ENCODE measurements at regions not wholly inside any gene's neighbourhood (a gene's known extent, or its start where the extent isn't known, plus 50 kb on each side); places are given as distances from the start of the nearest gene placed in this dataset.

DNA sequence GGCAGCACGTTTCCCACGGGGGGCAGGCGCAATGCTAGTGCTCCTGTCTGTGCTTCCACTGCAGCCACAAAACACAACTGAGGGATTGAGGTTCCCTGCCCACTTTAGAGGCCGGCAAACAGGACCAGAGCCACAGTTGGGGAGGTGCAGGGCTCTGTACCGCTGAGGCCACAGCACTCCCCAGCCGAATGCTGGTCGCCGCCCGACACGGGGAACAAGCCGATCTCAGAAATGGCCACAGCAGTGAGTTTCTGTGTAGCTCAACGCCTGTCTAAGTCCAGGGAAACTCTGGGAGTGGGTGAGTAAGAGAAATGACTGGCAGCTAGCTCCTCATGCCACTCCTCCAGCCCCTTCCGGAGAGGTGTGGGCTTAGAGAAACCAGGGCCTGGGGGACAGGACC lies 194.0 kb upstream of the VWC2 start:
- ChIA-PET CTCF (no interaction called here), POLR2A (no interaction called here)
- no peak for TF ChIP-seq CTCF (IDR thresholded peaks at IDR 0.05; ENCODE audit: control extremely low read depth, extremely low read depth, low read depth, missing control alignments)
- DNase-seq (ENCODE audit: extremely low spot score): no peak

DNA sequence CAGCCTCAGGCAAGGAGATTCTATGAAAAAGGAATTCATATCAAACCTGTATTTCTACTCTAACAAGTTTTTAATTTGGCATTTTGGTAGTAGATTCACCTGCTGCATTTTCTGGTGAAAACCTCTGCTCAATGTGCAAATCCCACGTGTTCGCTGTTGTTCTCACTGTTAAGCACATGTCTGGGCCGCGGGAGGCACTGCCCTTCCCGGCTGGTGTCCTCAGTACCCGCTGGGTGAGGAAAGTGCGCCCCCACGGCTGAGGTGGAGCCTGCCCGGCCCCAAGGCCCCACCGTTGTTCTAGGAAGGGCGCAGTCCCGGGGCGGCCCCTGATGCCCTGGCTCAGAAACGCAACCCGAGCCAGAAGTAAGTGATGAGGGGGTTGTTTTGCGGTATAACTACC lies 193.4 kb upstream of the VWC2 start:
- POLR2A ChIA-PET: no interaction called here
- CTCF ChIA-PET: no interaction called here
- DNase-seq (ENCODE audit: extremely low spot score): no peak
- no peak for TF ChIP-seq CTCF (IDR thresholded peaks at IDR 0.05; ENCODE audit: control extremely low read depth, extremely low read depth, low read depth, missing control alignments)

DNA sequence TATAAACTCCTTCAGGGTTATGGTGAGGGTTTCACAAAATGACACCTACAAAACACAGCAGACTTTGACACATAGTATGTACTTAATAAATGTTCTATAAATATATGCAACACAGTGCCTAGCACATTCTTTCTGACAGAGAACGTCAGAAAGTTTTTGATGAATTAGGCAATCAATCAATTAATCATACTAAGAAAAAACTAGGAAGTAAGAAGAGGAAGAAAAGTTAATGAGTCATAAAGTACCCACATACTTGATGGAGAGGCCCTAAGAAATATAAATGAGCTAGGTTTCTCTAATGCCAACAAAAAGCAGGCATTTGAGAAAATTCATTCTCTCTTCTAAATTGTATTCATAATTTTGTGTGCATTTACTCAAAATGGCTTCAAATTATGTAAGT lies 192.7 kb upstream of the VWC2 start:
- CTCF ChIA-PET: no interaction called here
- DNase-seq (ENCODE audit: extremely low spot score): no peak
- POLR2A ChIA-PET: no interaction called here
- no peak for TF ChIP-seq CTCF (IDR thresholded peaks at IDR 0.05; ENCODE audit: control extremely low read depth, extremely low read depth, low read depth, missing control alignments)

- CTCF ChIA-PET: no interaction called here
- POLR2A ChIA-PET: no interaction called here
- no peak for TF ChIP-seq CTCF (IDR thresholded peaks at IDR 0.05; ENCODE audit: control extremely low read depth, extremely low read depth, low read depth, missing control alignments)
- DNase-seq (ENCODE audit: extremely low spot score): no peak
Observed at GRCh38 chr7:49583440-49583839, 190.0 kb upstream of the VWC2 start.

- ChIA-PET CTCF (interaction anchor here (1.3 kb wide), 1 partner anchor 10 kb away, joined by 4 read pairs; no protein-coding TSS in a partner anchor), POLR2A (no interaction called here)
- TF ChIP-seq CTCF (IDR thresholded peaks at IDR 0.05; ENCODE audit: control extremely low read depth, extremely low read depth, low read depth, missing control alignments): no peak
- no peak for DNase-seq (ENCODE audit: extremely low spot score)
Observed at GRCh38 chr7:49596701-49597491, 176.5 kb upstream of the VWC2 start.

GRCh38 chr7:49597805-49598204 lies 175.6 kb upstream of the VWC2 start:
- no peak for TF ChIP-seq CTCF (IDR thresholded peaks at IDR 0.05; ENCODE audit: control extremely low read depth, extremely low read depth, low read depth, missing control alignments)
- ChIA-PET POLR2A (no interaction called here), CTCF (no interaction called here)
- DNase-seq (ENCODE audit: extremely low spot score): no peak
